Parathyroid adenoma (tissue), 2 donors: ENCODE measurements at regions not wholly inside any gene's neighbourhood (a gene's known extent, or its start where the extent isn't known, plus 50 kb on each side); places are given as distances from the start of the nearest gene placed in this dataset.
A peak's percentile ranks its signal among the peaks of the same experiment; 100 is the strongest.

Source experiments
- H2AFZ ChIP-seq: fragments of 300-600 bp; sonication (generic); one replicate; pipeline ENCODE4 v1.7.0; 2017; ENCODE audit warnings: antibody characterized with exemption, mild to moderate bottlenecking
- H3K27ac ChIP-seq: fragments of 300-600 bp; sonication (generic); one replicate; pipeline ENCODE4 v1.7.0; 2017
- H3K27me3 ChIP-seq: fragments of 300-600 bp; sonication (generic); one replicate; pipeline ENCODE4 v1.7.0; 2017; ENCODE audit warnings: low read length; ENCODE audit not compliant: control insufficient read depth, insufficient read depth
- H3K36me3 ChIP-seq: fragments of 300-600 bp; sonication (generic); one replicate; pipeline ENCODE4 v1.7.0; 2017; ENCODE audit warnings: low read length; ENCODE audit not compliant: control insufficient read depth, insufficient read depth
- H3K4me1 ChIP-seq: fragments of 300-600 bp; sonication (generic); one replicate; pipeline ENCODE4 v1.7.0; 2017; ENCODE audit warnings: control low read depth
- H3K4me2 ChIP-seq: fragments of 300-600 bp; sonication (generic); one replicate; pipeline ENCODE4 v1.7.0; 2017; ENCODE audit warnings: low read length
- H3K4me3 ChIP-seq: fragments of 300-600 bp; sonication (generic); one replicate; pipeline ENCODE4 v1.7.0; 2017; ENCODE audit warnings: low read depth, low read length
- H3K79me2 ChIP-seq: fragments of 300-600 bp; sonication (generic); one replicate; pipeline ENCODE4 v1.7.0; 2017; ENCODE audit warnings: control low read depth
- H3K9ac ChIP-seq: fragments of 300-600 bp; sonication (generic); one replicate; pipeline ENCODE4 v1.7.0; 2017; ENCODE audit warnings: mild to moderate bottlenecking
- H3K9me3 ChIP-seq: fragments of 300-600 bp; sonication (generic); one replicate; pipeline ENCODE4 v1.7.0; 2017; ENCODE audit warnings: low read length; ENCODE audit not compliant: control insufficient read depth
- CTCF ChIP-seq: fragments of 300-600 bp; sonication (generic); IDR thresholded peaks from one replicate; pipeline ENCODE4 v1.7.0; 2017; ENCODE audit warnings: antibody characterized with exemption, mild to moderate bottlenecking
- donor health status: primary hyperparathyroidism.

GRCh38 chr12:11482955-11483354 lies 87.6 kb upstream of the PRB2 start:
- no peaks in the 10 kb centered on the region for H3K36me3 ChIP-seq
- H3K4me2 ChIP-seq = peak overlapping the region; percentile 25
- peaks cover 14% of the 10 kb centered on the region for H3K4me1 ChIP-seq
- H2AFZ ChIP-seq = no peak overlapping the region
- no peak for TF ChIP-seq CTCF
- no peaks in the 10 kb centered on the region for H3K9me3 ChIP-seq
- H3K27ac ChIP-seq = peak overlapping the region; percentile 33
- no peaks in the 10 kb centered on the region for H3K79me2 ChIP-seq
- no peak overlapping the region for H3K4me3 ChIP-seq
- no peak overlapping the region for H3K9ac ChIP-seq
- H3K27me3 ChIP-seq = no peaks in the 10 kb centered on the region

- H3K27ac ChIP-seq = no peak overlapping the region
- no peaks in the 10 kb centered on the region for H3K36me3 ChIP-seq
- TF ChIP-seq CTCF = peak; percentile 98
These were observed 91.5 kb upstream of the PRB2 start for GRCh38 chr12:11486623-11487444.

GRCh38 chr12:11496157-11496851 lies 100.9 kb upstream of the PRB2 start:
- no peaks in the 10 kb centered on the region for H3K36me3 ChIP-seq
- no peaks in the 10 kb centered on the region for H3K79me2 ChIP-seq
- H3K4me2 ChIP-seq = no peak overlapping the region
- no peak overlapping the region for H2AFZ ChIP-seq
- no peak overlapping the region for H3K9ac ChIP-seq
- no peaks in the 10 kb centered on the region for H3K9me3 ChIP-seq
- no peaks in the 10 kb centered on the region for H3K4me1 ChIP-seq
- H3K27me3 ChIP-seq = no peaks in the 10 kb centered on the region
- no peak overlapping the region for H3K27ac ChIP-seq
- no peak overlapping the region for H3K4me3 ChIP-seq
- no peak for TF ChIP-seq CTCF

More at GRCh38 chr12:11486623-11487444, 91.5 kb upstream of the PRB2 start:
- no peak overlapping the region for H3K4me3 ChIP-seq
- H3K9me3 ChIP-seq = no peaks in the 10 kb centered on the region
- no peaks in the 10 kb centered on the region for H3K27me3 ChIP-seq
- peaks cover 14% of the 10 kb centered on the region for H3K4me1 ChIP-seq
- peak overlapping the region; percentile 42 for H3K4me2 ChIP-seq
- H2AFZ ChIP-seq = no peak overlapping the region
- H3K79me2 ChIP-seq = no peaks in the 10 kb centered on the region
- H3K9ac ChIP-seq = no peak overlapping the region

DNA sequence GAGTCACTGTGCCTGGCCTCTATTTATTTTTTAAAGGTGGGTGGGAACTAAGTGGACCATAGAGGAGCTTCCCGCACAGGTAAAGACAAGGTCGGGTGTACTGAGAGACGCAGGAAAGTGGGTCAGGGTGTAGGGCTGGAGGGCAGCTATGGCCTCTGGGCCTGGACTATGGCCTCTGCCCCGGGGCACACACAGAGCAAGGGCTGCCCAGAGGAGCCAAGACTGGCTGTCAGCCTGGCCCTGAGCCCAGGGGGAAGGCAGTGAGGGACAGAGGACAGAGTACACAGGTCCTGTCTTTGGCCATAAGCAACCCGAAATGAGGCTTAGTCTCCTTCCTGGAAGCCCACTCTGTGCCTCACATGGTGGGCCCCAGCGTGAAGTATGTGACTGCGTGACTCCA lies 102.1 kb upstream of the PRB2 start:
- Histone ChIP-seq H2AFZ (no peak overlapping the region), H3K27me3 (no peaks in the 10 kb centered on the region), H3K9ac (no peak overlapping the region), H3K79me2 (no peaks in the 10 kb centered on the region), H3K27ac (no peak overlapping the region), H3K4me3 (no peak overlapping the region), H3K9me3 (no peaks in the 10 kb centered on the region), H3K36me3 (no peaks in the 10 kb centered on the region), H3K4me2 (no peak overlapping the region), H3K4me1 (no peaks in the 10 kb centered on the region)
- TF ChIP-seq CTCF = no peak
